GDM1 (cell line): ENCODE measurements at regions not wholly inside any gene's neighbourhood (a gene's known extent, or its start where the extent isn't known, plus 50 kb on each side); places are given as distances from the start of the nearest gene placed in this dataset.
"Not testable (repeated sequence)": the region's sequence is repeated elsewhere in the genome, so short reads cannot be mapped to it uniquely, and the experiment has no call there.

Source experiments
- DNase-seq: peaks from one replicate; lab custom pipeline; 2025; lab: John Stamatoyannopoulos, UW

DNA sequence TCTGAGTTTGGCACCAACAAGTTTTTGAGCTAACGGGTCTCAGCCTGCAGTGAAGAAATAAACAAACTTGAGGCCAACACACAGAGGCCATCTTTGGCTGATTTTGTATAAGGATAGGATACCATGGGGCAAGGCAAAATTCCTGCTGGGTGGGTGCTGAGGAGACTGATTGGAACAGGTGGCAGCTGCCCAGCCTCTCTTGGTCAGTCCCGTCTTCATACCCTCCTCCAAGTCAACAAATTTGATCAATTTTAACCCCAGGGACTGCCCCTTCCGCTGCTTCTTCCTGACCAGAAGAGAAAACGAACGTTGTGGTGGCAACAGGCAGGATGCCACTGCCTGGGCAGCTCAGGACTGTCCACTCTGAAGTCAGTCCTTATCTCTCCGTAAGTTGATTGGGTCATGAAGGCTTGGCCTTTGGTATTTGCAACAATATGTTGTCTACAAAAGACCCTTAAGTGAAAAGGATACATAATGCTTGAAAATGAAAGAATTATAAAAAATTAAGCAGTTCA lies 139.3 kb downstream of the SPP2 start:
- no peak for DNase-seq

GRCh38 chr2:234189230-234189629 lies 138.7 kb downstream of the SPP2 start:
- DNase-seq: no peak

DNA sequence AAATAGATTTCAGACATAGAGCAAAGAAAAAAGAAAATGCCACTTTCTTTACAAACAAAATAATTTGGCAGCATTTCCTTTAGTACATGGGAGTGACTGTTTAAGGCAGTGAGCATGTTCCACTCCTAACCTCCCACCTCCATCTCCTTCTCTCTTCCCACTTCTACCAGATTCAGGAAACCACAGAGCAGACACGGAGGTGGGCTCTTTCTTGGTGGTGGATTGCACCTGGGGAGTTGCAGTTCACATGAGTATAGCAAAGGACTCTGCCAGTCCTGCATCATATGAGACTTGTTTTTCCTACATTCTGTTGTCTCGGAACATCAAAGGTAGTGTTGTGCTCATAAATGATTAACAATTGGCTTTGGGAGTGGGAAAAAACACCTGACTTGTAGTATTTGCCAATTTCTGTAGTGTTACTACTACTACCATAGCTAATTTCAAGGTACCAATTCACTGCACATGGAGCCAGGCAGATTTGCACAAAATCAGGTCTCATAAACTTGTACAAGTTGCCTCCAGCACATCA lies 137.2 kb downstream of the SPP2 start:
- DNase-seq: no peak

GRCh38 chr2:234181121-234181520 lies 130.6 kb downstream of the SPP2 start:
- DNase-seq: no peak

- DNase-seq: no peak
Measured at GRCh38 chr2:234179031-234179363, 128.5 kb downstream of the SPP2 start.

DNA sequence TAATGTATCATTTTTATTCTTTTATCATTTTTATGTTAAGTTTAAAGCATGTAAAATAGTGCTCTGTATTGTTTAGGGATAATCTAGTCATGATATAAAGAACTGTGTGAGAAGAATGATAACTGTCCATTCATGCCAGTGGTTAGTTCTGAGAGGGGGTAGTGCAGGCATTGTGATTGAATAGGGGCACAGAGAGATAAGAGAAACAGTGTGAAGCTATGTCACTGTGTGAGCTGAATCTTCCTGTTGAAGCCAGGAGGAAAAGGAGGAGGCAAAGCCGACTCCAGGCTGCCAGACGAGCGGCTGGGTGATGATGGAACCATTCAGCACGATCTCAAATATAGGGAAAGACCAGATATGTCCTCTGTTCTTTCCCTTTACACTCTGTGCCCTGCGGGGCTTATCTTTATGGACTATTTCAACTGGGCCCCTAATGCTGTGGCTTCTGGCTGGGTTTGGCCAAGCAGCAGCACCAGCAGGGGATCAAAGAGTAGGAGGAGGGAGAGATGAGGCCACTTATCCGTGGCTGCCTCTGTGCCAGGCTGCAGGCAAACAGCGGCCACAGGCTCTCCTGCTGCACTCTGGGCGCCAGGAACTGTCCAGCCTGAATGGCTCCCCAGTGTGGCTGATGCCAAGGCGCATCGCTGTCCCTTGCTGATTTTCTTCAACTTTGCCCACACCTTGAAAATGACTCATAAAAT lies 128.0 kb downstream of the SPP2 start:
- no peak for DNase-seq

- no peak for DNase-seq
Measured at GRCh38 chr2:234175649-234176048, 125.1 kb downstream of the SPP2 start.

DNA sequence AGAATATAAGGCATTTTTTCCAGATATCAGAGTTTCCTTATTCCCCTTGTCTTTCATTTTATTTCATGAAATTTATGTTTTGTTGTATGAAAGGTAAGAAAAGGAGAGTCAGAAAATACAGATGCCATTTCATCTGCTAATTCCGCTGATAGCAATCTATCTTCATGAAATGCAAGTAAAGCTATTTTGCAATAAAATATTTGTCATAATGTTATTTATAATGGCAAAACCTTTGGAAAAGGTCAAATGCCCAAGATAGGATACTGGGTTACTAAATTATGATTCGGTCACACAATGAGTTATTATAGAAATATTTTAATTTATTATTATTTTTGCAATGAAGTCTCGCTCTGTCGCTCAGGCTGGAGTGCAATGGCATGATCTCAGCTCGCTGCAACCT lies 124.2 kb downstream of the SPP2 start:
- no peak for DNase-seq

DNA sequence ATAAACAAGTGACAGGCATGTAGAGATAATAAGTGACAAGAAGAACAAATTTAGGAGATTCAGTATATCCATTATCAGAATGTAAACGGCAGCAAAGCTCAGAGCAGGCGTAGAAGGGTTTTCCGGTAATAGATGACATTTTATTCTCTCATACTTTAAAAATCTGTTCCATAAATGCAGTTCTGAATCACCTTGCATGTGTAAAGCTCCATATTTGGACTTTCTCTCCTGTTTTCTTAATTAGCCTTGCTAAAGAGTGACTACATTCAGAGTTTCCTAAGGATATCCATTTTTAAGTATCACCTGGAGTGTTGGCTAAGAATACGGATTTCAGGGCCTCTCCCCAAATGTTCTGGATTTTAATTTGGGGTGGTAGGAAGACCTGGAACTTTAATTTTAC lies 122.0 kb downstream of the SPP2 start:
- no peak for DNase-seq

DNA sequence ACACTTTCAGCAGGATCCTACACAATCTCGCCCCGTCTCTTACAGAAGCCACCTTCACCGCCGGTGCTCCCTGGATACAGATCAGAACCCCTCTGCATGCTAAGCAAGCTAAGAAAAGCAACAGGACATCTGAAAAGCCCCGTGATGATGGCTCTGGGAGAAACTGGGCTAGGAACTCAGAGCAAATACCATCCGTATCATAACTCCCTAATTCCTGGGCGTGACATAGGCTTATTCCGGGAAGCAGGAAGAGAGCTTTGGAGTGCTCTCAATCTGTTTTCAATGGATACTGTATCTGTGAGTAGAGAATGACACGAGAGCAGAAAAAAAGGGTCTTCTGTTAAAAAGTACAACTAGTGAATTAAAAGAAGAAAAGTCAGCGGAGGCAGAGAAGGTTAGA lies 121.6 kb downstream of the SPP2 start:
- DNase-seq: no peak

GRCh38 chr2:234171666-234172065 lies 121.2 kb downstream of the SPP2 start:
- DNase-seq: no peak

DNA sequence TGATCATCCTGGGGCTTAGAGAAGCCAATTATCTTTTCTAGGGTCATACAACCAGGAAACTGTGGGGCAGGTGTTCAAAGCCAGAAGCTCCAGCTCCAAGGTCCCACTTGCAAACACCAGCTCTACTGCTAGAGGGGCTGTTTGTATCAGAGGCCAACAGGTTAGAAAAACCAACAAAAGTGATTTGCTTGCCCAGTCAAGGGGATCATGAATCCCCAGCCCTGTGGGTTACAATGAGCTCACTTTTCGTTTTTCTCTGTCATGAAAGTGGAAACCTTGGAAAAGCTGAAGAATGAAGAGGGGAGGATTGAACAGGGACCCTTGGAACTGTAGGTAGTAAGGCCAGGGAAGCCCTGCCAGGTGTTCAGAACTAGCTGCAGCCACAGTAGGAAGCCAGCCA lies 119.2 kb downstream of the SPP2 start:
- no peak for DNase-seq

GRCh38 chr2:234168605-234169570 lies 118.4 kb downstream of the SPP2 start:
- DNase-seq: not testable (repeated sequence)

DNA sequence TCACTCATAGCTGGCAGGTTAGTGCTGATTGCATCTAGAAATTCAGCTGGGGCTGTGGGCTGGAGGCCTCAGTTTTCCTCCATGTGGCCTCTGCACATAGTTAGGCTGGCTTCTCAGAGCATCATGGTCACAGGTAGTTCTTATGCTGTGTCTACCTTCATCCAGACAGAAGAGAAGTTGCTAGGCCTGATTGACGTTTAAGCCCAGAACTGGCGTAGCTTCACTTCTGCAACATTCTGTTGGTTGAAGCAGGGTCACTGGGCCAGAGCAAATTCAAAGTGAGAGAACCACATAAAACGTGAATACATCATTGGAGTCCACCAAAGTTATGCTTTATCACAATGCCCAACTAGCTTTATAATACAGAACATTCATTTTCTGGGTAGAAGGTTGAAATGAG lies 116.0 kb downstream of the SPP2 start:
- DNase-seq: no peak

- no peak for DNase-seq
Measured at GRCh38 chr2:234165421-234165820, 114.9 kb downstream of the SPP2 start.

- DNase-seq: no peak
Measured at GRCh38 chr2:234164493-234165413, 114.3 kb downstream of the SPP2 start.

DNA sequence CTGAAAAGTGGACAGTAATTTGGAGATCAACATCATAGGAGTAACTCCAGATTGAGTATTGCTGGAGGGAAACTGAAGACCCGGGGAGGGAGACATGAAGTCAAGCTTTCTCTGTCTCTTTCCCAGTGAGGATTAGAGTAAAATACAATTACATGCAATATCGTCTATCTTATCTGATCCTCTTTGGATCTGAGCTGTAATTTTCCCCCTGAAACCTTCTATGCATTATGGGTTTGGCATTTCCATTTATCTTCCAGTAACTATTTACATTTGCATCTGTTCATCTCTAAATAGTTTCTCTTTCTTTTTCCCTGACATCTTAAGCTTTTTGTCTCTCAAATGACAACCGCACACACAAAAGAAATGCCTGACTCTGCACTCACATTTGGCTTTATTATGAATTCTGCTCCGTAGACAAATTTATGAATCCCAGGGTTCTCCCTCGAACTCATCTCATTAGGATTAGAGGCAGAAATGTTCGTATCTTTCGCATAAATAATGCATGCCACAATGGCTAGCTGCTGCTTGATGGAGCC lies 113.1 kb downstream of the SPP2 start:
- no peak for DNase-seq

- no peak for DNase-seq
Measured at GRCh38 chr2:234162861-234163260, 112.4 kb downstream of the SPP2 start.

DNA sequence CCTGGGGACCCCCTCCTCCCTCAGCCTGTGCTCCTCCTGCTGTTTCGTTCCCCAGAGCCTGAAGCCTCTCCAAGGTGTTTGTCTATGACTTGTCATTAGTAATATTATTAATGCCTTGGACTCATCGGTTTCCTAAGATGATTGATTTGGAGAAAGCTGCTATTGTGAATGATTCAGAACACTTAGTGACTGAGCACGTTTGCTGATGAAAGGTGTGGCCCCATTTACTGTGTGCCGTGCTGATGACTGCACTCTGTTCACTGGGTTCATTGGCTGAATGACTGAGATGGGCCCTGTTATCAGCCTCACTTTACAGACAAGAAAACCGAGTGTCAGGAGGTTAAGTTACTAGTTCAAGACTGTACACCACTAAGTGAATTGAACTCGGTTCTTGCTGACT lies 111.4 kb downstream of the SPP2 start:
- DNase-seq: no peak

DNA sequence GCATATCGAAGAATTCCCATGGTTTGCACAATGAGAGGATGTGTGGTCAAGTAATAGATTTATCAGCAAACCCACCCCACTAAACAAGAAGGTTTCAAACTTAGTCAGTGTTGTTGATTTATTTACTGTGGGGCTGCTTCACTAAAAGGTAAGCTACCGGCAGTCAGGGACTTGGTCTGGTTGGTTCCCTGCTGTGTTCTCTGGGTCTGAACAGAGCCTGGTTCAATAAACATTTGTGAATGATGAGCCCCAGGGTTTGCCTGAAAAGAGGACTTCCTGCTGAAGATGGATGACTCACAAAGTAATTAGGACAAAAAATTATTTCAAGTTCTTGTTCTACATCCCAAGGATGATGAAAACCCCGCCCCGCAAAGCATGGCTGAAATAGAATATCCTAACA lies 108.3 kb downstream of the SPP2 start:
- no peak for DNase-seq

DNA sequence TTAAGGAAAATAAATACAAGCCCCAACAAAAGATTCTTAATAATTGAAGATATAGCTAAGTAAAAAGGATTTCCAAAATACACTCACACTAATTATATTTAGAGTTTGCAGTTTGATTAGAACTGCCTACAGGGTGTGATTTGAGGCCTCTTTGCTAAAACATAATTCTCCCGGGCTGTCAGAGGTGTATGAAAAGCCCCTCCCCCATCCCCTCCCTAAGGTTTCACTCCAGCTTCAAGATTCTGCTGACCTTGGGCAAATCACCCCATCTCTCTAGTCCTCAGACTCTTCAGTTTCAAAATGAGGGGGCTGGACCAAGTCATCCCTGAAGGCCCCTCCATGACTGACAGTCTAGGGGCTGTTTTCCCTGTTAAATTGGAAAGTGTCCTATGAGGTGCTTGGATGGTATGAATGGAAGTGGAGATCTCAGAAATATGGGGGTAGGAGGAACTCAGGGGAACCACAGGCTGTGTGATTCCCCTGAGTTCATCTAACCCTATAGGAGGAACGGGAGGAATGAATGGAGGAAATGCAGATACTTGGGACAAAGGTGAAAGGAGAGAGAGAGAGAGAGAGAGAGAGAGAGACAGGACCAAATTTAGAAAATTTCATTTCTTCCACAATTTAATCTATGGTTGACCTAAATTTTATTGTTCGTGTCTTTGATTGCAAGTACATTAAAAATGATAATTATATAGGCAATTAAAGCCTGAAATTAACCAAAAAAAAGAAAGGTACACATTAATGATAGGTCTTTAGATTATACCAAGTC lies 107.5 kb downstream of the SPP2 start:
- no peak for DNase-seq
